ENCODE measurements at regions not wholly inside any gene's neighbourhood (a gene's known extent, or its start where the extent isn't known, plus 50 kb on each side); places are given as distances from the start of the nearest gene placed in this dataset.

GRCh38 chr1:234975941-234976860 is 152.4 kb downstream of the TOMM20 start (continued):
- TF ChIP-seq ZNF407 (CRISPR knock-in tag; IDR thresholded peaks at IDR 0.05; ENCODE audit: not compliant biosample characterization) = no peak
- no peak for TF ChIP-seq SRY (CRISPR knock-in tag; IDR thresholded peaks at IDR 0.05)
- no peak for TF ChIP-seq ZNF207 (IDR thresholded peaks at IDR 0.05; ENCODE audit: borderline replicate concordance)
- TF ChIP-seq GABPA (IDR thresholded peaks at IDR 0.05; ENCODE audit: low read depth, low read length) = no peak
- TF ChIP-seq GABPA (CRISPR knock-in tag; IDR thresholded peaks at IDR 0.05; ENCODE audit: low read depth) = no peak
- TF ChIP-seq ZMAT3 (CRISPR knock-in tag; conservative IDR thresholded peaks at IDR 0.05) = no peak; the same call in 1 of the 2 replicates
- TF ChIP-seq STAT6 (CRISPR knock-in tag; IDR thresholded peaks at IDR 0.05; ENCODE audit: borderline replicate concordance) = no peak
- TF ChIP-seq JUNB (CRISPR knock-in tag; IDR thresholded peaks at IDR 0.05; ENCODE audit: borderline replicate concordance) = peak; percentile 18; the same call in 1 of the 2 replicates
- no peak for TF ChIP-seq ZNF430 (CRISPR knock-in tag; IDR thresholded peaks at IDR 0.05)
- TF ChIP-seq ZNF367 (CRISPR knock-in tag; IDR thresholded peaks at IDR 0.05; ENCODE audit: borderline replicate concordance) = no peak
- TF ChIP-seq ZNF816 (CRISPR knock-in tag; IDR thresholded peaks at IDR 0.05; ENCODE audit: borderline replicate concordance) = peak; percentile 81; the same call in 1 of the 2 replicates
- TF ChIP-seq SIN3A (IDR thresholded peaks at IDR 0.05; ENCODE audit: borderline replicate concordance, low read depth, low read length) = no peak
- TF ChIP-seq ZNF891 (CRISPR knock-in tag; IDR thresholded peaks at IDR 0.05) = no peak
- peak; percentile 56; the same call in 1 of the 2 replicates for TF ChIP-seq ZNF574 (CRISPR knock-in tag; IDR thresholded peaks at IDR 0.05)
- no peak for TF ChIP-seq SRF (IDR thresholded peaks at IDR 0.05; ENCODE audit: low read depth, low read length)
